ENCODE measurements at regions not wholly inside any gene's neighbourhood (a gene's known extent, or its start where the extent isn't known, plus 50 kb on each side); places are given as distances from the start of the nearest gene placed in this dataset.

DNA sequence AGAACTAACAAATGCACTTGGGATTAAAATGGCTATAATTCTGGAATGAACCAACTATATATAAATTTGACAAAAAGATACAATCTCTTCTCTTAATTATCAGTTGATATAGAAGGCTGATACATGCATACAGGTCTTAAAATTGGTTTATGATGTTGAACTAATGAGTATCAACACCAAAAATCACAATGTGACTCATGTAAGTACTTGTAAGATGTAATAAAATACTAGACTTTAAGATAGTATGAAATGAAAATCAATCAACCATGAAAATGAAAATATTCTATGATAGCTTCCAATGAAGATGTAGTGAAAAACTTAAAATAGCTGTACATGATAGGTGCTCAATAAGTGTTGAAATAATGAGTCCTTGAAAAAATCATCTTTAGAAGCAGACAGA lies 116.6 kb upstream of the SOX5 start:
- TF ChIP-seq, protein P1, sequence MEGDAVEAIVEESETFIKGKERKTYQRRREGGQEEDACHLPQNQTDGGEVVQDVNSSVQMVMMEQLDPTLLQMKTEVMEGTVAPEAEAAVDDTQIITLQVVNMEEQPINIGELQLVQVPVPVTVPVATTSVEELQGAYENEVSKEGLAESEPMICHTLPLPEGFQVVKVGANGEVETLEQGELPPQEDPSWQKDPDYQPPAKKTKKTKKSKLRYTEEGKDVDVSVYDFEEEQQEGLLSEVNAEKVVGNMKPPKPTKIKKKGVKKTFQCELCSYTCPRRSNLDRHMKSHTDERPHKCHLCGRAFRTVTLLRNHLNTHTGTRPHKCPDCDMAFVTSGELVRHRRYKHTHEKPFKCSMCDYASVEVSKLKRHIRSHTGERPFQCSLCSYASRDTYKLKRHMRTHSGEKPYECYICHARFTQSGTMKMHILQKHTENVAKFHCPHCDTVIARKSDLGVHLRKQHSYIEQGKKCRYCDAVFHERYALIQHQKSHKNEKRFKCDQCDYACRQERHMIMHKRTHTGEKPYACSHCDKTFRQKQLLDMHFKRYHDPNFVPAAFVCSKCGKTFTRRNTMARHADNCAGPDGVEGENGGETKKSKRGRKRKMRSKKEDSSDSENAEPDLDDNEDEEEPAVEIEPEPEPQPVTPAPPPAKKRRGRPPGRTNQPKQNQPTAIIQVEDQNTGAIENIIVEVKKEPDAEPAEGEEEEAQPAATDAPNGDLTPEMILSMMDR (IDR thresholded peaks at IDR 0.05; ENCODE audit: insufficient read depth, low read depth, low read length) = no peak
- TF ChIP-seq EZH2 (IDR thresholded peaks at IDR 0.05; ENCODE audit: insufficient read depth, low read length) = no peak
